ENCODE measurements at regions not wholly inside any gene's neighbourhood (a gene's known extent, or its start where the extent isn't known, plus 50 kb on each side); places are given as distances from the start of the nearest gene placed in this dataset.
"Not testable (repeated sequence)": the region's sequence is repeated elsewhere in the genome, so short reads cannot be mapped to it uniquely, and the experiment has no call there.

- TF ChIP-seq CTCF (IDR thresholded peaks at IDR 0.05; ENCODE audit: control extremely low read depth in 1 of 3, insufficient read depth in 1 of 3, low read depth in 1 of 3, low read length in 3 of 3); POLR2A (IDR thresholded peaks at IDR 0.05; ENCODE audit: control extremely low read depth in 1 of 2, low read depth in 2 of 2, low read length in 2 of 2); EZH2 (IDR thresholded peaks at IDR 0.05; ENCODE audit: low read depth, low read length, severe bottlenecking); ZNF274 (IDR thresholded peaks at IDR 0.05; ENCODE audit: borderline replicate concordance, extremely low read depth, low read length); ATF3 (IDR thresholded peaks at IDR 0.05; ENCODE audit: insufficient read depth, low read depth, low read length); JUN (IDR thresholded peaks at IDR 0.05; ENCODE audit: low read depth, low read length): not testable (repeated sequence)
Measured at GRCh38 chr1:149284773-149285172, 181.4 kb upstream of the NBPF9 start.
